ENCODE measurements at regions not wholly inside any gene's neighbourhood (a gene's known extent, or its start where the extent isn't known, plus 50 kb on each side); places are given as distances from the start of the nearest gene placed in this dataset.

DNA sequence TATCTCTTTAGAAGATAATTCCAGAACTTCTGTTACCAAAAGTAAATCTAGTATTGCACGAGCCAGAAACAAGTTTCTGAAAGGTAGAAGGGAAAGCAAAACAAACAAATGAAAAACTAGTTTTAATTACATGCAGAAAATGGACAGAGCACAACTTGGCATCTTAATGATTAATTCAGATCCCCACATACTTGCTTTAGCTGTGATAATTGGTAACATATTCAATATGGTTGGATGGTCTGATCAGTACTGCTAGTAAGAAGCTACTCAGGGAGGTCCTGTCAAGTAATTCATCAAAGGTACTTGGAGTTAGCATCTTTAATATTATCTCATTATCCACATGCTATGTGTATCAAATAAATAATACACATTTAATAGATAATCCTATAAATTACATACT, 204.3 kb downstream of the TRAM1L1 start:
- TF ChIP-seq, protein P1, sequence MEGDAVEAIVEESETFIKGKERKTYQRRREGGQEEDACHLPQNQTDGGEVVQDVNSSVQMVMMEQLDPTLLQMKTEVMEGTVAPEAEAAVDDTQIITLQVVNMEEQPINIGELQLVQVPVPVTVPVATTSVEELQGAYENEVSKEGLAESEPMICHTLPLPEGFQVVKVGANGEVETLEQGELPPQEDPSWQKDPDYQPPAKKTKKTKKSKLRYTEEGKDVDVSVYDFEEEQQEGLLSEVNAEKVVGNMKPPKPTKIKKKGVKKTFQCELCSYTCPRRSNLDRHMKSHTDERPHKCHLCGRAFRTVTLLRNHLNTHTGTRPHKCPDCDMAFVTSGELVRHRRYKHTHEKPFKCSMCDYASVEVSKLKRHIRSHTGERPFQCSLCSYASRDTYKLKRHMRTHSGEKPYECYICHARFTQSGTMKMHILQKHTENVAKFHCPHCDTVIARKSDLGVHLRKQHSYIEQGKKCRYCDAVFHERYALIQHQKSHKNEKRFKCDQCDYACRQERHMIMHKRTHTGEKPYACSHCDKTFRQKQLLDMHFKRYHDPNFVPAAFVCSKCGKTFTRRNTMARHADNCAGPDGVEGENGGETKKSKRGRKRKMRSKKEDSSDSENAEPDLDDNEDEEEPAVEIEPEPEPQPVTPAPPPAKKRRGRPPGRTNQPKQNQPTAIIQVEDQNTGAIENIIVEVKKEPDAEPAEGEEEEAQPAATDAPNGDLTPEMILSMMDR (conservative IDR thresholded peaks at IDR 0.05; ENCODE audit: low read length) = no peak
- no peak for TF ChIP-seq EZH2phosphoT487 (IDR thresholded peaks at IDR 0.05; ENCODE audit: borderline replicate concordance)
